ENCODE measurements at regions not wholly inside any gene's neighbourhood (a gene's known extent, or its start where the extent isn't known, plus 50 kb on each side); places are given as distances from the start of the nearest gene placed in this dataset.

DNA sequence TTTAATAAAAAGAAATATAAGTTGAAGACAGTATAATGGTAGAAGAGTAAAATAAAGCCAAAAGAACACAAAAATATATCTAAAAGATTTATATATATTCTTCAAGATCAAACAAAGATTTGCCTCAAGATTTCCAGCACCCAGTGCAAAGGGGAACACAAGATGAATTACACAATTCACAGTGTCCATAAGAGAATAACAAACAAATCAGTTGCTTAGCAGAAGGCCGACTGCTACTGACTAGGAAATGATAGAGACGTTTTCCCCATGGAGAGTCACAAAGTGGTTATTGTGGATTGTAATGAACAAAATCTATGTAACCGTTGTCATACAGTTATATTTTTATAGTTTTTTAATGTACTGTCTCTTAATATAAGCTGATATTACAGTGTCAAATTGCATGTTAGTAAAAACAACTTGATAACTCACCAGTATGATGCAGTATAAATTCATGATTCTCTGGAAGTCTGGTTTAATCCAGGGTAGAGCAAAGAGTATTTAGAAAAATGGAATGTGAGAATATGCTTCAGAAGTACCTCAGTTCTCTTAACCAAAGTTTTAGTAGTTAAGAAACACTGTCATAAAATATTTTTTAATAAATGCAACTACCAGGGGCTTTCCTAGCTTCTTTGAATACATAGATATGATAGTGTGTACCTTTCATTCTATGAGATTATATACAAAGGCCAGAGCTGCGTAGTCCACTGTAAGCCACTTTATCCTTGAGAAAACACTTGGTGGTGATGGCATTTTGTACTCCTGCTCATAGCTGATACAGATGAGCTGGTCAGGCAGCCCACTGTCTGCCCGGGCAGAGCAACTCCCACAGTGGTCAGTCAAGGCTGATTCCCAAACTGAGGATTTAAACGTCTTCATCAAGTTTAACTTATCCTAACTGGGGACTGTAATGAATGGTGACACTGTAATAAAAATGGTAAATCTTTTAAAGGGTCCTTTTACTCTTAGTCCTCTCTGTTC, 180.5 kb upstream of the DTNA start:
- TF ChIP-seq FOS (IDR thresholded peaks at IDR 0.05; ENCODE audit: borderline replicate concordance, insufficient read depth, low read length) (no peak), EZH2 (IDR thresholded peaks at IDR 0.05; ENCODE audit: borderline replicate concordance, low read depth, low read length, severe bottlenecking) (no peak), GATA2 (IDR thresholded peaks at IDR 0.05; ENCODE audit: insufficient read depth, insufficient read length, low read depth, low read length) (no peak), POLR2AphosphoS5 (IDR thresholded peaks at IDR 0.05; ENCODE audit: insufficient read depth, low read depth, low read length) (no peak), JUN (IDR thresholded peaks at IDR 0.05; ENCODE audit: borderline replicate concordance, insufficient read depth, insufficient read length, low read depth) (no peak), POLR2A (IDR thresholded peaks at IDR 0.05; ENCODE audit: low read depth, low read length) (no peak), MYC (IDR thresholded peaks at IDR 0.05; ENCODE audit: low read depth, low read length) (no peak)
- TF ChIP-seq, protein P1, sequence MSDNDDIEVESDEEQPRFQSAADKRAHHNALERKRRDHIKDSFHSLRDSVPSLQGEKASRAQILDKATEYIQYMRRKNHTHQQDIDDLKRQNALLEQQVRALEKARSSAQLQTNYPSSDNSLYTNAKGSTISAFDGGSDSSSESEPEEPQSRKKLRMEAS (IDR thresholded peaks at IDR 0.05; ENCODE audit: insufficient read depth, insufficient read length) = no peak
- TF ChIP-seq, protein P2, sequence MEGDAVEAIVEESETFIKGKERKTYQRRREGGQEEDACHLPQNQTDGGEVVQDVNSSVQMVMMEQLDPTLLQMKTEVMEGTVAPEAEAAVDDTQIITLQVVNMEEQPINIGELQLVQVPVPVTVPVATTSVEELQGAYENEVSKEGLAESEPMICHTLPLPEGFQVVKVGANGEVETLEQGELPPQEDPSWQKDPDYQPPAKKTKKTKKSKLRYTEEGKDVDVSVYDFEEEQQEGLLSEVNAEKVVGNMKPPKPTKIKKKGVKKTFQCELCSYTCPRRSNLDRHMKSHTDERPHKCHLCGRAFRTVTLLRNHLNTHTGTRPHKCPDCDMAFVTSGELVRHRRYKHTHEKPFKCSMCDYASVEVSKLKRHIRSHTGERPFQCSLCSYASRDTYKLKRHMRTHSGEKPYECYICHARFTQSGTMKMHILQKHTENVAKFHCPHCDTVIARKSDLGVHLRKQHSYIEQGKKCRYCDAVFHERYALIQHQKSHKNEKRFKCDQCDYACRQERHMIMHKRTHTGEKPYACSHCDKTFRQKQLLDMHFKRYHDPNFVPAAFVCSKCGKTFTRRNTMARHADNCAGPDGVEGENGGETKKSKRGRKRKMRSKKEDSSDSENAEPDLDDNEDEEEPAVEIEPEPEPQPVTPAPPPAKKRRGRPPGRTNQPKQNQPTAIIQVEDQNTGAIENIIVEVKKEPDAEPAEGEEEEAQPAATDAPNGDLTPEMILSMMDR (IDR thresholded peaks at IDR 0.05; ENCODE audit: extremely low read depth in 1 of 2, insufficient read depth in 1 of 2, low read depth in 1 of 2, low read length in 2 of 2) = no peak
- no peaks in the 10 kb centered on the region for H3K9me1 ChIP-seq (replicated peaks; ENCODE audit: control insufficient read depth, extremely low read depth, insufficient read depth, low read length)
- H3K36me3 ChIP-seq (ENCODE audit: control insufficient read depth in 2 of 2, extremely low read depth in 1 of 2, insufficient read depth in 2 of 2, low read length in 2 of 2) = no peaks in the 10 kb centered on the region
- no peaks in the 10 kb centered on the region for H3K9me3 ChIP-seq (replicated peaks; ENCODE audit: control insufficient read depth, insufficient read depth, low read length)
- no peaks in the 10 kb centered on the region for H3K4me1 ChIP-seq (ENCODE audit: control insufficient read depth, extremely low read depth, insufficient read depth, low read length)
- H4K20me1 ChIP-seq (replicated peaks; ENCODE audit: control insufficient read depth, extremely low read depth, insufficient read depth, low read length) = no peaks in the 10 kb centered on the region
- CTCF ChIA-PET = no interaction called here
- H3K4me2 ChIP-seq (ENCODE audit: insufficient read depth, low read length) = no peak overlapping the region
- FAIRE-seq (no peak), DNase-seq (ENCODE audit: low read depth, low spot score) (no peak)
- no TSS peak for BruUV-seq (replicated peaks)
- no peak overlapping the region for H2AFZ ChIP-seq (ENCODE audit: low read depth, low read length)
- POLR2A ChIA-PET = no interaction called here
- dilution Hi-C loops (cut with MboI; ENCODE audit: extremely low pct_ligation_motif_present, low sequenced_read_pairs) (no loop called here), intact Hi-C loops (cut with micrococcal nuclease) (no loop called here)
- no peaks in the 10 kb centered on the region for H3K27me3 ChIP-seq (ENCODE audit: control insufficient read depth in 2 of 2, insufficient read depth in 2 of 2, low read length in 2 of 2)
- no peak overlapping the region for H3K9ac ChIP-seq (replicated peaks; ENCODE audit: extremely low read depth, insufficient read depth, low read length)
- H3K27ac ChIP-seq (ENCODE audit: insufficient read depth, low read depth, low read length) = no peak overlapping the region
- no peak overlapping the region for H3K4me3 ChIP-seq (replicated peaks in 1 of 3; ENCODE audit: insufficient read depth in 1 of 3, low read depth in 1 of 3, low read length in 3 of 3)
- no peaks in the 10 kb centered on the region for H3K79me2 ChIP-seq (ENCODE audit: control insufficient read depth, insufficient read depth, low read length)

Data from endothelial cell of umbilical vein (primary cell).